ENCODE measurements at regions not wholly inside any gene's neighbourhood (a gene's known extent, or its start where the extent isn't known, plus 50 kb on each side); places are given as distances from the start of the nearest gene placed in this dataset.

GRCh38 chr2:194854941-194855340 is 802.1 kb upstream of the SLC39A10 start:
- TF ChIP-seq, protein P1, sequence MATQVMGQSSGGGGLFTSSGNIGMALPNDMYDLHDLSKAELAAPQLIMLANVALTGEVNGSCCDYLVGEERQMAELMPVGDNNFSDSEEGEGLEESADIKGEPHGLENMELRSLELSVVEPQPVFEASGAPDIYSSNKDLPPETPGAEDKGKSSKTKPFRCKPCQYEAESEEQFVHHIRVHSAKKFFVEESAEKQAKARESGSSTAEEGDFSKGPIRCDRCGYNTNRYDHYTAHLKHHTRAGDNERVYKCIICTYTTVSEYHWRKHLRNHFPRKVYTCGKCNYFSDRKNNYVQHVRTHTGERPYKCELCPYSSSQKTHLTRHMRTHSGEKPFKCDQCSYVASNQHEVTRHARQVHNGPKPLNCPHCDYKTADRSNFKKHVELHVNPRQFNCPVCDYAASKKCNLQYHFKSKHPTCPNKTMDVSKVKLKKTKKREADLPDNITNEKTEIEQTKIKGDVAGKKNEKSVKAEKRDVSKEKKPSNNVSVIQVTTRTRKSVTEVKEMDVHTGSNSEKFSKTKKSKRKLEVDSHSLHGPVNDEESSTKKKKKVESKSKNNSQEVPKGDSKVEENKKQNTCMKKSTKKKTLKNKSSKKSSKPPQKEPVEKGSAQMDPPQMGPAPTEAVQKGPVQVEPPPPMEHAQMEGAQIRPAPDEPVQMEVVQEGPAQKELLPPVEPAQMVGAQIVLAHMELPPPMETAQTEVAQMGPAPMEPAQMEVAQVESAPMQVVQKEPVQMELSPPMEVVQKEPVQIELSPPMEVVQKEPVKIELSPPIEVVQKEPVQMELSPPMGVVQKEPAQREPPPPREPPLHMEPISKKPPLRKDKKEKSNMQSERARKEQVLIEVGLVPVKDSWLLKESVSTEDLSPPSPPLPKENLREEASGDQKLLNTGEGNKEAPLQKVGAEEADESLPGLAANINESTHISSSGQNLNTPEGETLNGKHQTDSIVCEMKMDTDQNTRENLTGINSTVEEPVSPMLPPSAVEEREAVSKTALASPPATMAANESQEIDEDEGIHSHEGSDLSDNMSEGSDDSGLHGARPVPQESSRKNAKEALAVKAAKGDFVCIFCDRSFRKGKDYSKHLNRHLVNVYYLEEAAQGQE (IDR thresholded peaks at IDR 0.05), result no peak
- TF ChIP-seq, protein P2, sequence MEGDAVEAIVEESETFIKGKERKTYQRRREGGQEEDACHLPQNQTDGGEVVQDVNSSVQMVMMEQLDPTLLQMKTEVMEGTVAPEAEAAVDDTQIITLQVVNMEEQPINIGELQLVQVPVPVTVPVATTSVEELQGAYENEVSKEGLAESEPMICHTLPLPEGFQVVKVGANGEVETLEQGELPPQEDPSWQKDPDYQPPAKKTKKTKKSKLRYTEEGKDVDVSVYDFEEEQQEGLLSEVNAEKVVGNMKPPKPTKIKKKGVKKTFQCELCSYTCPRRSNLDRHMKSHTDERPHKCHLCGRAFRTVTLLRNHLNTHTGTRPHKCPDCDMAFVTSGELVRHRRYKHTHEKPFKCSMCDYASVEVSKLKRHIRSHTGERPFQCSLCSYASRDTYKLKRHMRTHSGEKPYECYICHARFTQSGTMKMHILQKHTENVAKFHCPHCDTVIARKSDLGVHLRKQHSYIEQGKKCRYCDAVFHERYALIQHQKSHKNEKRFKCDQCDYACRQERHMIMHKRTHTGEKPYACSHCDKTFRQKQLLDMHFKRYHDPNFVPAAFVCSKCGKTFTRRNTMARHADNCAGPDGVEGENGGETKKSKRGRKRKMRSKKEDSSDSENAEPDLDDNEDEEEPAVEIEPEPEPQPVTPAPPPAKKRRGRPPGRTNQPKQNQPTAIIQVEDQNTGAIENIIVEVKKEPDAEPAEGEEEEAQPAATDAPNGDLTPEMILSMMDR (IDR thresholded peaks at IDR 0.05), result no peak
- TF ChIP-seq, protein P3, sequence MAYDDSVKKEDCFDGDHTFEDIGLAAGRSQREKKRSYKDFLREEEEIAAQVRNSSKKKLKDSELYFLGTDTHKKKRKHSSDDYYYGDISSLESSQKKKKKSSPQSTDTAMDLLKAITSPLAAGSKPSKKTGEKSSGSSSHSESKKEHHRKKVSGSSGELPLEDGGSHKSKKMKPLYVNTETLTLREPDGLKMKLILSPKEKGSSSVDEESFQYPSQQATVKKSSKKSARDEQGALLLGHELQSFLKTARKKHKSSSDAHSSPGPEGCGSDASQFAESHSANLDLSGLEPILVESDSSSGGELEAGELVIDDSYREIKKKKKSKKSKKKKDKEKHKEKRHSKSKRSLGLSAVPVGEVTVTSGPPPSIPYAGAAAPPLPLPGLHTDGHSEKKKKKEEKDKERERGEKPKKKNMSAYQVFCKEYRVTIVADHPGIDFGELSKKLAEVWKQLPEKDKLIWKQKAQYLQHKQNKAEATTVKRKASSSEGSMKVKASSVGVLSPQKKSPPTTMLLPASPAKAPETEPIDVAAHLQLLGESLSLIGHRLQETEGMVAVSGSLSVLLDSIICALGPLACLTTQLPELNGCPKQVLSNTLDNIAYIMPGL (CRISPR knock-in tag; IDR thresholded peaks at IDR 0.05; ENCODE audit: borderline replicate concordance), result no peak
- no peak for TF ChIP-seq POLR2A (IDR thresholded peaks at IDR 0.05; ENCODE audit: low read length)
- TF ChIP-seq KDM5A (IDR thresholded peaks at IDR 0.05), result no peak
